GM21737 (cell line): ENCODE measurements at regions not wholly inside any gene's neighbourhood (a gene's known extent, or its start where the extent isn't known, plus 50 kb on each side); places are given as distances from the start of the nearest gene placed in this dataset.

Experiments
- ATAC-seq: cut with Tn5 transposase; IDR thresholded peaks from one replicate; pipeline ENCODE4 v1.9.1; 2021; ENCODE audit warnings: mild to moderate bottlenecking, moderate library complexity; ENCODE audit not compliant: unreplicated experiment

- no peak for ATAC-seq
Observed at GRCh38 chr6:152904678-152905077, 78.2 kb downstream of the FBXO5 start.

DNA sequence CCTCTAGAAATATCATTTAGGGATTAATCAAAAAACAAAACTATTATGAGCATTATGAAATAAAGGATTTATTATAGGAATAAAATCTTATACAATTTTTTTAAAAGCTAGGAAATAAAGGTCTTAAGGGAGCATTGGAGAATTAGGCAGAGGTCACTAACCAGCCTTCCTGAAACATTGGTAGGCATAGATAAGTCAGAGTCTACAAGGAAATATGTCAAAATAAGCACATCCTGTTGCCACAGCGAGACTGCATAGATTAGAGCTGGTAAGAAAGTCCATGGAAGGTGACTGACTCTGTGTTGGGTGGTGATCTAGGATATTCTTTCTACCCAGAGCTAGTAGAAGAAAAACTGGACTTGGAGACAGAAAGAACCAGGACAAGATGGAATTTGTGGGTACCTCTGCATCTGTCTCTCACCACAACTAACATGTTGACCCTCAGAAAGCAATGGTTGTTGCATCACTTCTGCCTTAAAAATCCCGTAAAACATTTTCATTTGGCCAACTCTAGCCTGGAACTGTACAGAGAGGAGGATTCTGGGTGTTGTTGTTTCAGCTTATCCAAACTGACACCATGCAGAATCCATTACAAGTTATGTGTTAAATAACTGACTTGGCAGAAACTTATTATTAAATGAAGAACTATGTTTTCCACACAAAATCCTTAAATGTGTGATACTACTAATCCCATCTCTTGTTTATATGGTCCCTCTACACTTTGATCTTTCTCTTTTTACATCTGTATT lies 77.1 kb downstream of the FBXO5 start:
- ATAC-seq: no peak

GRCh38 chr6:152909241-152909640 lies 73.6 kb downstream of the FBXO5 start:
- no peak for ATAC-seq

GRCh38 chr6:152916035-152916434 lies 66.8 kb downstream of the FBXO5 start:
- ATAC-seq: no peak

GRCh38 chr6:152918991-152919390 lies 63.9 kb downstream of the FBXO5 start:
- no peak for ATAC-seq

GRCh38 chr6:152920016-152920415 lies 62.8 kb downstream of the FBXO5 start:
- no peak for ATAC-seq
